Omental fat pad (tissue), 3 donors: ENCODE measurements at regions not wholly inside any gene's neighbourhood (a gene's known extent, or its start where the extent isn't known, plus 50 kb on each side); places are given as distances from the start of the nearest gene placed in this dataset.

ENCODE experiments used
- ATAC-seq: fragments of 150-250 bp; one replicate; pipeline ENCODE4 v1.9.1; 2016; ENCODE audit warnings: mild to moderate bottlenecking, moderate library complexity; ENCODE audit not compliant: low FRiP score
- DNase-seq: peaks from one replicate; pipeline ENCODE4 v3.0.0-alpha.2; 2019; ENCODE audit warnings: low spot score
- CTCF ChIP-seq, 3 donors: fragments of 450-650 bp; IDR thresholded peaks; one replicate each; pipeline ENCODE4 v1.5.1; 2016 to 2017; ENCODE audit warnings: antibody characterized with exemption in 3 of 3, mild to moderate bottlenecking in 3 of 3, moderate library complexity in 2 of 3

- no peak for TF ChIP-seq CTCF (IDR thresholded peaks at IDR 0.05)
- ATAC-seq (no peak), DNase-seq (no peak)
Observed at GRCh38 chr3:1535361-1535760, 442.5 kb downstream of the CNTN6 start.

DNA sequence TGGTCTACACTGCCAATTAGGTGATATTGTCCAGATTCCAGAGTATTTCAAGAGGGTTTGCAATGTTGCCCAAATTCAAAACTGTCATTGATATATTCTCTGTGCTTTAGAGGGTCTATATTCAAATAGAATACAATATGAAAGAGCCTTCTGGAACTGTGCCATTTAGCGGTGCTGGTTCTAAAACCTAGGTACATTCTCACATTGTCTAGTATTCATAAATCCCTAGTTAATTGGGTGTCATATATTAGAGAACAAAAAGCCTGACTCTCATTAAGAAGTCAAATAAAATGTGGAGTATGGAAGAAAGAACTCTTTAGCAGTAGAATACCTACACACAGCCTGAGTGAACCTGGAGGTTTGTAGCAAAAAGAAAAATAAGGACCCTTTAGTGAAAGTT, 447.9 kb downstream of the CNTN6 start:
- ATAC-seq (no peak), DNase-seq (no peak)
- no peak for TF ChIP-seq CTCF (IDR thresholded peaks at IDR 0.05)

- ATAC-seq = no peak
- no peak for DNase-seq
- no peak for TF ChIP-seq CTCF (IDR thresholded peaks at IDR 0.05)
Observed at GRCh38 chr3:1551741-1552140, 458.9 kb downstream of the CNTN6 start.

DNA sequence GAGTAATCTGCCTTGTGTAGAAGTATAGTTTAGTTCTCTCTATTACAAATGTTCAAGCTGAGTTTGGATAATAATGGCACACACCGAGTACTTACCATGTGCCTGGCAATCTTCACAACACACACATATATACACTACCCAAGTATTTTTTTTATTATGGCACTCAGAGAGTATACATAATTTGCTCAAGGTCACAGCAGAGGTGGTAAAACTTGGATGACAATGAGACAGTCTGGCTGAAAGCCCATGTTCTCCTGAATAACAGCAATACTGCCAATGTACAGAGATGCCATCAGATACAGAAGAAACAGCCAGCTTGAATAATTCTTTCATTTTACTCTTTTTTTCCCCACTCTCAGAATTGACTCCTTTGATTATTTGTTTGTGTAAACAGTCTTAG, 460.0 kb downstream of the CNTN6 start:
- TF ChIP-seq CTCF (IDR thresholded peaks at IDR 0.05) = no peak
- DNase-seq (no peak), ATAC-seq (no peak)

- no peak for ATAC-seq
Observed at GRCh38 chr3:1561427-1561826, 468.6 kb downstream of the CNTN6 start.

GRCh38 chr3:1571736-1572135, 478.9 kb downstream of the CNTN6 start:
- no peak for DNase-seq
- no peak for TF ChIP-seq CTCF (IDR thresholded peaks at IDR 0.05)

More at GRCh38 chr3:1561427-1561826, 468.6 kb downstream of the CNTN6 start:
- no peak for TF ChIP-seq CTCF (IDR thresholded peaks at IDR 0.05)
- DNase-seq = no peak

GRCh38 chr3:1576047-1576446, 483.2 kb downstream of the CNTN6 start:
- DNase-seq (no peak), ATAC-seq (peak; percentile 42)
- no peak for TF ChIP-seq CTCF (IDR thresholded peaks at IDR 0.05)

More at GRCh38 chr3:1571736-1572135, 478.9 kb downstream of the CNTN6 start:
- ATAC-seq = no peak
